ENCODE measurements at regions not wholly inside any gene's neighbourhood (a gene's known extent, or its start where the extent isn't known, plus 50 kb on each side); places are given as distances from the start of the nearest gene placed in this dataset.

GRCh38 chr5:15991586-15991985 is 188.0 kb downstream of the MARCHF11 start:
- TF ChIP-seq, protein P1, sequence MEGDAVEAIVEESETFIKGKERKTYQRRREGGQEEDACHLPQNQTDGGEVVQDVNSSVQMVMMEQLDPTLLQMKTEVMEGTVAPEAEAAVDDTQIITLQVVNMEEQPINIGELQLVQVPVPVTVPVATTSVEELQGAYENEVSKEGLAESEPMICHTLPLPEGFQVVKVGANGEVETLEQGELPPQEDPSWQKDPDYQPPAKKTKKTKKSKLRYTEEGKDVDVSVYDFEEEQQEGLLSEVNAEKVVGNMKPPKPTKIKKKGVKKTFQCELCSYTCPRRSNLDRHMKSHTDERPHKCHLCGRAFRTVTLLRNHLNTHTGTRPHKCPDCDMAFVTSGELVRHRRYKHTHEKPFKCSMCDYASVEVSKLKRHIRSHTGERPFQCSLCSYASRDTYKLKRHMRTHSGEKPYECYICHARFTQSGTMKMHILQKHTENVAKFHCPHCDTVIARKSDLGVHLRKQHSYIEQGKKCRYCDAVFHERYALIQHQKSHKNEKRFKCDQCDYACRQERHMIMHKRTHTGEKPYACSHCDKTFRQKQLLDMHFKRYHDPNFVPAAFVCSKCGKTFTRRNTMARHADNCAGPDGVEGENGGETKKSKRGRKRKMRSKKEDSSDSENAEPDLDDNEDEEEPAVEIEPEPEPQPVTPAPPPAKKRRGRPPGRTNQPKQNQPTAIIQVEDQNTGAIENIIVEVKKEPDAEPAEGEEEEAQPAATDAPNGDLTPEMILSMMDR (IDR thresholded peaks at IDR 0.05) = no peak
- TF ChIP-seq POLR2AphosphoS5 (IDR thresholded peaks at IDR 0.05) (no peak), EP300 (IDR thresholded peaks at IDR 0.05) (no peak), POLR2A (IDR thresholded peaks at IDR 0.05) (no peak)

All from sigmoid colon (tissue), 4 donors.